Retinal pigment epithelial cell (primary cell): ENCODE measurements at regions not wholly inside any gene's neighbourhood (a gene's known extent, or its start where the extent isn't known, plus 50 kb on each side); places are given as distances from the start of the nearest gene placed in this dataset.

Experiments
- DNase-seq: peaks from one replicate; pipeline ENCODE4 v3.0.0-alpha.2; 2010; ENCODE audit warnings: low read depth
- H3K4me3 ChIP-seq: 2 replicates; pipeline ENCODE4 v1.5.1; 2011; ENCODE audit warnings: mild to moderate bottlenecking, low read length, control low read depth, moderate library complexity
- TF ChIP-seq, protein P1 (sequence below): conservative IDR thresholded peaks from 2 replicates; pipeline ENCODE4 v1.5.1; 2011; ENCODE audit warnings: low read depth, low read length, control low read depth, inconsistent platforms

DNA sequence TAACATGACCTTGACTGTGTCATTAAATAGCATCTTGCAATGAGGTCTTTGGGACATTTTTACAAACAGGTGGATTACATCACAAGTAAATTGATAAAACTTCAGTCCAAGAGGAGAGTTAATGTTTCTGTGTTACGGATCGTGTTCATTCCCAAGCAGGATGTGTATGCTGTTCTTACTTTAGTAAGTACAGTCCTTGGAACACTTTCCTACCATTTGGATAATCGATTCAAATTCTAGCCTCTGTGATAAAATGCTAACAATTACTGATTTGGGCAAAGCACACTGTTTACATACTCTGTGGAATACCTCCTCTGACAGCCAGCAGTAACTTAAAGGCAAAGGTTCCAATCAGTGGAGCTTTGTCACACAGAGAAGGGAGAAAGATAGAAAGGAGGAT is 351.7 kb downstream of the FAT3 start:
- H3K4me3 ChIP-seq = no peak overlapping the region
- TF ChIP-seq, protein P1, sequence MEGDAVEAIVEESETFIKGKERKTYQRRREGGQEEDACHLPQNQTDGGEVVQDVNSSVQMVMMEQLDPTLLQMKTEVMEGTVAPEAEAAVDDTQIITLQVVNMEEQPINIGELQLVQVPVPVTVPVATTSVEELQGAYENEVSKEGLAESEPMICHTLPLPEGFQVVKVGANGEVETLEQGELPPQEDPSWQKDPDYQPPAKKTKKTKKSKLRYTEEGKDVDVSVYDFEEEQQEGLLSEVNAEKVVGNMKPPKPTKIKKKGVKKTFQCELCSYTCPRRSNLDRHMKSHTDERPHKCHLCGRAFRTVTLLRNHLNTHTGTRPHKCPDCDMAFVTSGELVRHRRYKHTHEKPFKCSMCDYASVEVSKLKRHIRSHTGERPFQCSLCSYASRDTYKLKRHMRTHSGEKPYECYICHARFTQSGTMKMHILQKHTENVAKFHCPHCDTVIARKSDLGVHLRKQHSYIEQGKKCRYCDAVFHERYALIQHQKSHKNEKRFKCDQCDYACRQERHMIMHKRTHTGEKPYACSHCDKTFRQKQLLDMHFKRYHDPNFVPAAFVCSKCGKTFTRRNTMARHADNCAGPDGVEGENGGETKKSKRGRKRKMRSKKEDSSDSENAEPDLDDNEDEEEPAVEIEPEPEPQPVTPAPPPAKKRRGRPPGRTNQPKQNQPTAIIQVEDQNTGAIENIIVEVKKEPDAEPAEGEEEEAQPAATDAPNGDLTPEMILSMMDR = no peak
- DNase-seq = no peak

GRCh38 chr11:92580908-92581307 is 356.3 kb downstream of the FAT3 start:
- H3K4me3 ChIP-seq = no peak overlapping the region
- DNase-seq = no peak
- TF ChIP-seq, protein P1 = no peak

DNA sequence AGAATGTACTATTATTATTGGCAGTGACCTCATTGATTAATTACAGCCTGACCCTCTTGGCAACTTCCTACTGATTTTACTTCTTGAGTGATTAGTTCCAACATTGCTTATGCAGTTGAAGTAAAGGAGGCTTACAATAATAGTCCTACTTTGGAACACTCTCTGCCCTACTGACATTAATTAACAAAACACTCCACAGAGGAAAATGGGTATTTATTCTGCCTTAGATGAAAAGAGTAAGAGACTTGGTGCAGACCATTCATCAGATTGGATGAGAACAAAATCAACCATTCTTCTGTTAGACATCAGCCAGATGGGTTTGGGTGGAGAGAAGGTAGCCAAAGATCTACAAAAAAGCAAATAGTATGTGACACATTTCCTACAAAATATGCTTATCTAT is 363.8 kb downstream of the FAT3 start:
- TF ChIP-seq, protein P1 = no peak
- no peak overlapping the region for H3K4me3 ChIP-seq
- no peak for DNase-seq

DNA sequence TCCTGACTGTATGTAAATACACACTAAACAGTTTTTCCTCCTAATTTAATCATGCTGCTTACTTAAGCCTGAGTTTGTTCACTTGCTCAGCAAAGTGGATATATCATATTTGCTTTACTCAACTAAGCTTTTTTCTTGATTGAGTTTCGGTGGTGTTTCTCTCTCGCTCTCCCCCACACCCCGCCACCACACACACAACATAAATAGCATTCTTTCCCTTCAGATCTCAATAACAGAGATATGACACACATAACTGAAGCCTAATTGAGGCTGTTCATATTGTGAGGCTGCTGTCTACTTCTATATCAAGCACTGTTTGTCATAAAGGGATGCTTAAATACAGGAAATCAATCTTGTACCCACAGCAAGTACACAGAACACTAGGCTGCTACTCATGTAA is 364.9 kb downstream of the FAT3 start:
- DNase-seq = no peak

GRCh38 chr11:92591521-92591920 is 366.9 kb downstream of the FAT3 start:
- DNase-seq = no peak
- TF ChIP-seq, protein P1 = no peak
- H3K4me3 ChIP-seq = no peak overlapping the region

More for the DNA sequence above, 364.9 kb downstream of the FAT3 start:
- no peak overlapping the region for H3K4me3 ChIP-seq
- TF ChIP-seq, protein P1 = no peak

DNA sequence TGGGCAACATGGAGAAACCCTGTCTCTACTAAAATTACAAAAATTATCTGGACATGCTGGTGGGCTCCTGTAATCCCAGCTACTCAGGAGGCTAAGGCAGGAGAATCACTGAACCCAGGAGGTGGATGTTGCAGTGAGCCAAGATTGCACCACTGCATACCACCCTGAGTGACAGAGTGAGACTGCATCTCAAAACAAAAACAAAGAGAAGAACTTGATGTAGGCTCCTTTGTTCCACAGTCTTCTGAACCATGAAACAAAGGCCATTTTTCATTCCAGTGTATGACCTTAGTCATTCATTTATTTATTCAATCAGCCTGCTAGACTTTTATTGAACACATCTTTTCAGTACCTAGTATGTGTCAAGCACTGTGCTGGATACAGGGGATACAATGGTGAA is 369.6 kb downstream of the FAT3 start:
- no peak for DNase-seq
- TF ChIP-seq, protein P1 = no peak
- H3K4me3 ChIP-seq = no peak overlapping the region

- TF ChIP-seq, protein P1 = no peak
- DNase-seq = no peak
- H3K4me3 ChIP-seq = no peak overlapping the region
Observed at GRCh38 chr11:92595052-92595451, 370.4 kb downstream of the FAT3 start.
